SK-N-SH treated with all-trans-retinoic acid at 6 μM for 48 hours (cell line): ENCODE measurements at regions not wholly inside any gene's neighbourhood (a gene's known extent, or its start where the extent isn't known, plus 50 kb on each side); places are given as distances from the start of the nearest gene placed in this dataset.

Experiments used
- ATAC-seq: fragments of 200-7000 bp; cut with Tn5 transposase; 3 replicates; pipeline ENCODE4 v1.9.1; 2020; ENCODE audit warnings: mild to moderate bottlenecking, moderate library complexity
- ARNTL ChIP-seq: fragments of 450-650 bp; formaldehyde crosslinking; IDR thresholded peaks from 2 replicates; pipeline ENCODE4 v1.5.0; 2020; ENCODE audit warnings: low read depth, mild to moderate bottlenecking, moderate library complexity, borderline replicate concordance
- BACH2 ChIP-seq: fragments of 250-450 bp; sonication (Bioruptor Pico); IDR thresholded peaks from 2 replicates; pipeline ENCODE4 v1.9.0; 2021; ENCODE audit warnings: mild to moderate bottlenecking, borderline replicate concordance
- CREB5 ChIP-seq: fragments of 250-450 bp; sonication (Bioruptor Pico); IDR thresholded peaks from 2 replicates; pipeline ENCODE4 v1.5.1; 2020; ENCODE audit warnings: low read depth, mild to moderate bottlenecking, moderate library complexity
- CSDC2 ChIP-seq: fragments of 250-450 bp; sonication (Bioruptor Pico); IDR thresholded peaks from 2 replicates; pipeline ENCODE4 v1.5.0; 2020; ENCODE audit warnings: mild to moderate bottlenecking, moderate library complexity
- ESRRG ChIP-seq: fragments of 250-450 bp; sonication (Bioruptor Pico); IDR thresholded peaks from 2 replicates; pipeline ENCODE4 v1.6.1; 2021; ENCODE audit warnings: mild to moderate bottlenecking
- GLIS3 ChIP-seq: fragments of 250-450 bp; sonication (Bioruptor Pico); IDR thresholded peaks from 2 replicates; pipeline ENCODE4 v1.5.0; 2020; ENCODE audit warnings: mild to moderate bottlenecking, moderate library complexity
- PATZ1 ChIP-seq: fragments of 250-450 bp; sonication (Bioruptor Pico); IDR thresholded peaks from 2 replicates; pipeline ENCODE4 v1.8.0; 2020; ENCODE audit warnings: mild to moderate bottlenecking, moderate library complexity, borderline replicate concordance
- POU6F1 ChIP-seq: fragments of 250-450 bp; sonication (Bioruptor Pico); IDR thresholded peaks from 2 replicates; pipeline ENCODE4 v1.8.0; 2021; ENCODE audit warnings: low read depth, mild to moderate bottlenecking, moderate library complexity, borderline replicate concordance
- PPARA ChIP-seq: fragments of 250-450 bp; sonication (Bioruptor Pico); IDR thresholded peaks from 2 replicates; pipeline ENCODE4 v1.5.0; 2020; ENCODE audit warnings: mild to moderate bottlenecking, borderline replicate concordance
- SNAI2 ChIP-seq: fragments of 250-450 bp; sonication (Bioruptor Pico); IDR thresholded peaks from 2 replicates; pipeline ENCODE4 v1.5.0; 2020; ENCODE audit warnings: mild to moderate bottlenecking, moderate library complexity
- TOX ChIP-seq: fragments of 250-450 bp; sonication (Bioruptor Pico); IDR thresholded peaks from 2 replicates; pipeline ENCODE4 v1.8.0; 2021; ENCODE audit warnings: mild to moderate bottlenecking, moderate library complexity, borderline replicate concordance
- TSHZ2 ChIP-seq: fragments of 250-450 bp; sonication (Bioruptor Pico); IDR thresholded peaks from 2 replicates; pipeline ENCODE4 v1.5.0; 2020; ENCODE audit warnings: mild to moderate bottlenecking, moderate library complexity
- ZFP3 ChIP-seq: fragments of 250-450 bp; sonication (Bioruptor Pico); IDR thresholded peaks from 2 replicates; pipeline ENCODE4 v1.5.0; 2020; ENCODE audit warnings: mild to moderate bottlenecking, moderate library complexity
- ZFP30 ChIP-seq: fragments of 450-650 bp; formaldehyde crosslinking; IDR thresholded peaks from 2 replicates; pipeline ENCODE4 v1.5.0; 2022; ENCODE audit warnings: mild to moderate bottlenecking, moderate library complexity
- ZNF565 ChIP-seq: fragments of 450-650 bp; formaldehyde crosslinking; conservative IDR thresholded peaks from 2 replicates; pipeline ENCODE4 v1.5.0; 2020; ENCODE audit warnings: low read depth, mild to moderate bottlenecking, moderate library complexity
- ZNF70 ChIP-seq: fragments of 450-650 bp; formaldehyde crosslinking; IDR thresholded peaks from 2 replicates; pipeline ENCODE4 v1.5.0; 2020; ENCODE audit warnings: mild to moderate bottlenecking, moderate library complexity
- ZNF8 ChIP-seq: fragments of 450-650 bp; formaldehyde crosslinking; IDR thresholded peaks from 2 replicates; pipeline ENCODE4 v1.5.0; 2020; ENCODE audit warnings: mild to moderate bottlenecking, moderate library complexity

DNA sequence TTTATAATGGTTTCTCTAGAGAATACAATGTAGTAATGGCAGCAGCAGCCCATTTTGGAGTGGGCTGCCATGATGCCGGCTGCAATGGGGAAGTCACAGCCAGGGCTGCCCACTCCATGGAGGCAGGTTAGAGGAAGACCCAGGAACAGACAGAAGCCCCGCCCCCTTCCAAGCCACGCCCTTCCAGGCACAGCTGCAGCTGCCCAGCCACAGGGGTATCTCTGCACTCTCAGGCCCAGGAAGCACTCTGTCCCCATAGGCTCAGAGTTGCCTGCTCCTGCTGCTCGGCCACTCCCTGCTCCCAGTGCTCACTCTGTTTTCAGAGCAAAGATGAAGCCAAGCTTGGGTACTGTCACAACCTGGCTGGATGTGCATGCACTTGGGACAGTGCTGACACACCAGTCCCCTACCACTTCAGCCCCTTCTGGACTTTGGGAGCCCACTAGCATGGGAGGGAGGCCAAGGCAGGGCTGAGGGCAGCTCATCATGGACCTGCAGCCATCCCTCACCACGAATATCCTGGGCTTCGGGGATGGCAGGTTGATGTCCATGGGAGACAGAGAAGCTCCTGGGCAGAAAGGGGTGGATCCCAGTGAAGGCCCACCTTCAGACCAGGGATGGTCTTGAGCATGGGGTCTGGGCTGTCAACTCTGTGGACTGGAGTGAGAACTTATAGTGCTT, 1224.2 kb downstream of the SLITRK5 start:
- ATAC-seq = no peak
- TF ChIP-seq ARNTL (CRISPR knock-in tag) = no peak
- no peak for TF ChIP-seq CSDC2 (CRISPR knock-in tag)
- TF ChIP-seq PATZ1 (CRISPR knock-in tag) = no peak
- TF ChIP-seq ZNF70 = no peak
- TF ChIP-seq ZNF8 (CRISPR knock-in tag) = no peak
- TF ChIP-seq TSHZ2 (CRISPR knock-in tag) = no peak
- no peak for TF ChIP-seq ZFP3
- no peak for TF ChIP-seq BACH2 (CRISPR knock-in tag)
- TF ChIP-seq TOX (CRISPR knock-in tag) = no peak

GRCh38 chr13:88896466-88896865, 1225.3 kb downstream of the SLITRK5 start:
- ATAC-seq = no peak
- TF ChIP-seq PPARA (CRISPR knock-in tag) = no peak
- TF ChIP-seq CREB5 (CRISPR knock-in tag) = no peak
- TF ChIP-seq PATZ1 (CRISPR knock-in tag) = no peak
- no peak for TF ChIP-seq ZFP30 (CRISPR knock-in tag)
- TF ChIP-seq ARNTL (CRISPR knock-in tag) = no peak
- TF ChIP-seq GLIS3 (CRISPR knock-in tag) = no peak
- TF ChIP-seq POU6F1 = no peak
- TF ChIP-seq ZNF565 (CRISPR knock-in tag) = no peak
- no peak for TF ChIP-seq SNAI2 (CRISPR knock-in tag)
- TF ChIP-seq ESRRG (CRISPR knock-in tag) = no peak
- no peak for TF ChIP-seq TSHZ2 (CRISPR knock-in tag)
- TF ChIP-seq CSDC2 (CRISPR knock-in tag) = no peak
- no peak for TF ChIP-seq ZNF8 (CRISPR knock-in tag)
